ENCODE measurements at regions not wholly inside any gene's neighbourhood (a gene's known extent, or its start where the extent isn't known, plus 50 kb on each side); places are given as distances from the start of the nearest gene placed in this dataset.

DNA sequence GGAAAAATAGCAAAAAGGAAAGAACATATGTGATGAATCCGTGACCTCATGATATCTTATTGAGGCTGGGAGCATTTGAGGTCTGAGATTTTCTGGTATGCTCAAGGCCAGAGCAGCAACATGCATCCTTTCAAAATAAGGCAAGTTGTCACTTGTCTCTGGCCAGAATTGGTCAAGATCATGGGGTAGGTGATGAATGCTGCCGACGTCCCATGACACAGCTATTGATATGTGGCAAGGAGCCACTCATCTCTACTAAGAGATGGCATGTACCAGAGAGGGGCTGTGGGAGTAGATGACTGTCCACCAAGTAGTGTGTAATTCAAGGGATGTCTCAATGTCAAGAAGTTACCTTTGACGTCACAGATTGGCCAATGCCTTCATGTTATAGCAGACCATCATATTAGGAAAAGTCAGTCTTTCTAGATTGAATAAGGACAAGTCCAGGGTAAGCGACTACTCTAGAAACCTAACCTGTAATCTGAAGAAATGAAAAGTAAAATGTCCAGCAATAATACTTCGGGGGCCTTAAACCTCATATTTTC lies 527.4 kb downstream of the BMP2 start:
- TF ChIP-seq, protein P1, sequence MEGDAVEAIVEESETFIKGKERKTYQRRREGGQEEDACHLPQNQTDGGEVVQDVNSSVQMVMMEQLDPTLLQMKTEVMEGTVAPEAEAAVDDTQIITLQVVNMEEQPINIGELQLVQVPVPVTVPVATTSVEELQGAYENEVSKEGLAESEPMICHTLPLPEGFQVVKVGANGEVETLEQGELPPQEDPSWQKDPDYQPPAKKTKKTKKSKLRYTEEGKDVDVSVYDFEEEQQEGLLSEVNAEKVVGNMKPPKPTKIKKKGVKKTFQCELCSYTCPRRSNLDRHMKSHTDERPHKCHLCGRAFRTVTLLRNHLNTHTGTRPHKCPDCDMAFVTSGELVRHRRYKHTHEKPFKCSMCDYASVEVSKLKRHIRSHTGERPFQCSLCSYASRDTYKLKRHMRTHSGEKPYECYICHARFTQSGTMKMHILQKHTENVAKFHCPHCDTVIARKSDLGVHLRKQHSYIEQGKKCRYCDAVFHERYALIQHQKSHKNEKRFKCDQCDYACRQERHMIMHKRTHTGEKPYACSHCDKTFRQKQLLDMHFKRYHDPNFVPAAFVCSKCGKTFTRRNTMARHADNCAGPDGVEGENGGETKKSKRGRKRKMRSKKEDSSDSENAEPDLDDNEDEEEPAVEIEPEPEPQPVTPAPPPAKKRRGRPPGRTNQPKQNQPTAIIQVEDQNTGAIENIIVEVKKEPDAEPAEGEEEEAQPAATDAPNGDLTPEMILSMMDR (IDR thresholded peaks at IDR 0.05; ENCODE audit: borderline replicate concordance, extremely low read depth, low read length, poor library complexity, severe bottlenecking), result no peak
- no peak for TF ChIP-seq EZH2 (IDR thresholded peaks at IDR 0.05; ENCODE audit: borderline replicate concordance, low read depth, low read length, severe bottlenecking)
- no peak overlapping the region for H3K4me3 ChIP-seq (ENCODE audit: low read depth in 1 of 2, low read length in 2 of 2)
- H3K79me2 ChIP-seq (ENCODE audit: insufficient read depth, low read length), result no peaks in the 10 kb centered on the region
- no peak overlapping the region for H2AFZ ChIP-seq (ENCODE audit: low read depth, low read length)
- ATAC-seq (ENCODE audit: insufficient read depth, low read depth) (no peak), DNase-seq (no peak)
- H3K4me2 ChIP-seq (ENCODE audit: insufficient read depth, low read length), result no peak overlapping the region
- no peaks in the 10 kb centered on the region for H3K9me3 ChIP-seq (ENCODE audit: insufficient read depth, low read length, severe bottlenecking)
- no peaks in the 10 kb centered on the region for H3K4me1 ChIP-seq (ENCODE audit: insufficient read depth, low read length)
- H3K9ac ChIP-seq (ENCODE audit: low read depth, low read length), result no peak overlapping the region
- H3K27me3 ChIP-seq (ENCODE audit: insufficient read depth, low read length, poor library complexity), result no peaks in the 10 kb centered on the region
- H4K20me1 ChIP-seq (ENCODE audit: insufficient read depth, low read length), result no peaks in the 10 kb centered on the region
- no peaks in the 10 kb centered on the region for H3K36me3 ChIP-seq (ENCODE audit: insufficient read depth, low read length)
- no peak overlapping the region for H3K27ac ChIP-seq (ENCODE audit: low read length)

DNA sequence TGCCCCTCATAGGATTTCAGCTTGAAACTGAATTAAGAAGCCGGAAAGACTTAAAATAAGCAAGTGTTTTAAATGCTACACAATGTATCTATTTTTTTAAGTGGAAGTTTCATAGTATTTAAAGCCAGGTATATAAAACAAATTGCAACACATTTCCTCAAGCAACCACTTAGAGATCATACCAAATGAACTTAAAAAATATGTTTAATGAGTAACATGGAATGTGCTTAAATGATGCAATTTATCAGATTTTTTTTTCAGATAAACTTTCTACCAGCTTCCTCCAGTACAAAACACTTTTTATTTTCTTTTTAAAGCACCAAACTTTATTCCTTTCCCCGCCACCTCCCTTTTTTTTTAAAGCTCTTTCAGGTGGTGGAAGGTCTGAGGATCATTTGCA lies 534.3 kb downstream of the BMP2 start:
- no peaks in the 10 kb centered on the region for H3K4me1 ChIP-seq (ENCODE audit: insufficient read depth, low read length)
- no peak overlapping the region for H3K4me2 ChIP-seq (ENCODE audit: insufficient read depth, low read length)
- H3K4me3 ChIP-seq (ENCODE audit: low read depth in 1 of 2, low read length in 2 of 2), result no peak overlapping the region
- TF ChIP-seq, protein P1 (IDR thresholded peaks at IDR 0.05; ENCODE audit: borderline replicate concordance, extremely low read depth, low read length, poor library complexity, severe bottlenecking), result no peak
- ATAC-seq (ENCODE audit: insufficient read depth, low read depth) (no peak), DNase-seq (no peak)
- no peaks in the 10 kb centered on the region for H4K20me1 ChIP-seq (ENCODE audit: insufficient read depth, low read length)
- H2AFZ ChIP-seq (ENCODE audit: low read depth, low read length), result no peak overlapping the region
- no peaks in the 10 kb centered on the region for H3K79me2 ChIP-seq (ENCODE audit: insufficient read depth, low read length)
- no peak overlapping the region for H3K27ac ChIP-seq (ENCODE audit: low read length)
- H3K27me3 ChIP-seq (ENCODE audit: insufficient read depth, low read length, poor library complexity), result peaks cover 5% of the 10 kb centered on the region
- H3K9me3 ChIP-seq (ENCODE audit: insufficient read depth, low read length, severe bottlenecking), result no peaks in the 10 kb centered on the region
- H3K36me3 ChIP-seq (ENCODE audit: insufficient read depth, low read length), result no peaks in the 10 kb centered on the region
- H3K9ac ChIP-seq (ENCODE audit: low read depth, low read length), result no peak overlapping the region

DNA sequence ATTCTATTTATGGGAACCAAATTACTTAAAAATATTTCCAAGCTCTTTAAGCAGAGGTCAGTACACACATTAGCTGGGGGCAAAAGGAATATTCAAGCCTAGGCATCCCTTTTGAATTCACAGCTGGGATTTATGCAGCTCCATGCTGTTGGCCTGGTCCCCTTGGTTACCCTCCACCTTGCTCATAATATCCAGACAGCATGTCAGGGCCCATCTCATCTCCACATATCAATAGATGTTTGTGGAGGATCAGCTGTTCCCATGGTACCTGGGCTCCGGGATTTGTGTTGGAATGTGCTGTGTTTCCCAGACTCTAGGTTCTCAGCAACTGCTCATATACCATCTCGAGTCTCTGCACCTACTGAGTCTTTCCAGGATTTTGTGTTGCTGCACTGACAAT lies 534.8 kb downstream of the BMP2 start:
- no peak for TF ChIP-seq EZH2 (IDR thresholded peaks at IDR 0.05; ENCODE audit: borderline replicate concordance, low read depth, low read length, severe bottlenecking)
- TF ChIP-seq, protein P1 (IDR thresholded peaks at IDR 0.05; ENCODE audit: borderline replicate concordance, extremely low read depth, low read length, poor library complexity, severe bottlenecking), result no peak
- H3K4me1 ChIP-seq (ENCODE audit: insufficient read depth, low read length), result no peaks in the 10 kb centered on the region
- no peaks in the 10 kb centered on the region for H3K36me3 ChIP-seq (ENCODE audit: insufficient read depth, low read length)
- no peaks in the 10 kb centered on the region for H3K79me2 ChIP-seq (ENCODE audit: insufficient read depth, low read length)
- H2AFZ ChIP-seq (ENCODE audit: low read depth, low read length), result no peak overlapping the region
- H3K27me3 ChIP-seq (ENCODE audit: insufficient read depth, low read length, poor library complexity), result peaks cover 5% of the 10 kb centered on the region
- H3K4me2 ChIP-seq (ENCODE audit: insufficient read depth, low read length), result no peak overlapping the region
- no peaks in the 10 kb centered on the region for H4K20me1 ChIP-seq (ENCODE audit: insufficient read depth, low read length)
- no peak overlapping the region for H3K27ac ChIP-seq (ENCODE audit: low read length)
- DNase-seq, result no peak
- no peak overlapping the region for H3K4me3 ChIP-seq (ENCODE audit: low read depth in 1 of 2, low read length in 2 of 2)
- no peak overlapping the region for H3K9ac ChIP-seq (ENCODE audit: low read depth, low read length)
- H3K9me3 ChIP-seq (ENCODE audit: insufficient read depth, low read length, severe bottlenecking), result no peaks in the 10 kb centered on the region
- no peak for ATAC-seq (ENCODE audit: insufficient read depth, low read depth)

DNA sequence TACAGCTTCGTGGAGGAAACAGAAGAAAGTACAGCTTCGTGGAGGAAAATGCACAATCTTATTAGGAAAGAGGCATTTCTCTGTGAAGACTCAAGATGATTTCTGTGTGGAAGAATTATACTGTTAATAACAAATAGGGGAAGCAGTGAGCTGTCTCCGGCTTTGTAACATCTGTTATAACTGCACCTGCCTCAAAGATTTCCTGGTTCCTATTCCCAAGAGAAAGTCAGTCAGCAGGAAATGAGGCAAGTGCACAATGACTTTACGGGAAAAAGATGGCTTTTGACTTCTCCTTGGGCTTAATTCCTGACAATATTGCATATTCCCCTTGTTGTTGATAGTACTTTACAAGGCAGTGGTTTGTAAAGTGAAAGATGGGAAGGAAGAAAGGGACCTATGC lies 538.5 kb downstream of the BMP2 start:
- H3K36me3 ChIP-seq (ENCODE audit: insufficient read depth, low read length), result no peaks in the 10 kb centered on the region
- no peaks in the 10 kb centered on the region for H4K20me1 ChIP-seq (ENCODE audit: insufficient read depth, low read length)
- no peak overlapping the region for H3K4me2 ChIP-seq (ENCODE audit: insufficient read depth, low read length)
- H3K79me2 ChIP-seq (ENCODE audit: insufficient read depth, low read length), result no peaks in the 10 kb centered on the region
- H3K27me3 ChIP-seq (ENCODE audit: insufficient read depth, low read length, poor library complexity), result peaks cover 12% of the 10 kb centered on the region
- no peak for ATAC-seq (ENCODE audit: insufficient read depth, low read depth)
- no peak for DNase-seq
- TF ChIP-seq, protein P1 (IDR thresholded peaks at IDR 0.05; ENCODE audit: borderline replicate concordance, extremely low read depth, low read length, poor library complexity, severe bottlenecking), result no peak
- no peak for TF ChIP-seq EZH2 (IDR thresholded peaks at IDR 0.05; ENCODE audit: borderline replicate concordance, low read depth, low read length, severe bottlenecking)
- no peak overlapping the region for H2AFZ ChIP-seq (ENCODE audit: low read depth, low read length)
- H3K4me1 ChIP-seq (ENCODE audit: insufficient read depth, low read length), result no peaks in the 10 kb centered on the region
- H3K4me3 ChIP-seq (ENCODE audit: low read depth in 1 of 2, low read length in 2 of 2), result no peak overlapping the region
- no peak overlapping the region for H3K27ac ChIP-seq (ENCODE audit: low read length)
- H3K9ac ChIP-seq (ENCODE audit: low read depth, low read length), result no peak overlapping the region
- no peaks in the 10 kb centered on the region for H3K9me3 ChIP-seq (ENCODE audit: insufficient read depth, low read length, severe bottlenecking)

All from DND-41 (cell line).